Iris pigment epithelial cell (primary cell): ENCODE measurements at regions not wholly inside any gene's neighbourhood (a gene's known extent, or its start where the extent isn't known, plus 50 kb on each side); places are given as distances from the start of the nearest gene placed in this dataset.
"Not testable (repeated sequence)": the region's sequence is repeated elsewhere in the genome, so short reads cannot be mapped to it uniquely, and the experiment has no call there.

Experiments used
- DNase-seq: peaks from one replicate; pipeline ENCODE4 v3.0.0-alpha.2; 2011; ENCODE audit warnings: low read depth

- DNase-seq = no peak
These were observed 206.3 kb downstream of the SLITRK5 start for GRCh38 chr13:87877477-87877876.

- no peak for DNase-seq
These were observed 207.5 kb downstream of the SLITRK5 start for GRCh38 chr13:87878706-87879105.

GRCh38 chr13:87884884-87885283, 213.7 kb downstream of the SLITRK5 start:
- DNase-seq = peak; percentile 18

- no peak for DNase-seq
These were observed 216.4 kb downstream of the SLITRK5 start for GRCh38 chr13:87887459-87888123.

GRCh38 chr13:87889254-87889653, 218.1 kb downstream of the SLITRK5 start:
- no peak for DNase-seq

- DNase-seq = no peak
These were observed 222.0 kb downstream of the SLITRK5 start for GRCh38 chr13:87893186-87893585.

GRCh38 chr13:87894059-87894458, 222.9 kb downstream of the SLITRK5 start:
- DNase-seq = no peak

GRCh38 chr13:87903553-87903952, 232.4 kb downstream of the SLITRK5 start:
- DNase-seq = no peak

GRCh38 chr13:87906411-87906810, 235.2 kb downstream of the SLITRK5 start:
- DNase-seq = no peak

- no peak for DNase-seq
These were observed 236.0 kb downstream of the SLITRK5 start for GRCh38 chr13:87907202-87907601.

- DNase-seq = no peak
These were observed 248.8 kb downstream of the SLITRK5 start for GRCh38 chr13:87919956-87920355.

GRCh38 chr13:87923753-87924152, 252.6 kb downstream of the SLITRK5 start:
- no peak for DNase-seq

GRCh38 chr13:87925006-87925405, 253.8 kb downstream of the SLITRK5 start:
- DNase-seq = no peak

GRCh38 chr13:87940776-87941175, 269.6 kb downstream of the SLITRK5 start:
- DNase-seq = no peak

- DNase-seq = no peak
These were observed 270.1 kb downstream of the SLITRK5 start for GRCh38 chr13:87941226-87941625.

GRCh38 chr13:87942205-87942604, 271.0 kb downstream of the SLITRK5 start:
- DNase-seq = no peak

- no peak for DNase-seq
These were observed 272.9 kb downstream of the SLITRK5 start for GRCh38 chr13:87944038-87944437.

- no peak for DNase-seq
These were observed 281.2 kb downstream of the SLITRK5 start for GRCh38 chr13:87952377-87952776.

- DNase-seq = no peak
These were observed 282.2 kb downstream of the SLITRK5 start for GRCh38 chr13:87953381-87953780.

- DNase-seq = no peak
These were observed 282.9 kb downstream of the SLITRK5 start for GRCh38 chr13:87954091-87954490.

- no peak for DNase-seq
These were observed 290.4 kb downstream of the SLITRK5 start for GRCh38 chr13:87961546-87961945.

- DNase-seq = no peak
These were observed 301.4 kb downstream of the SLITRK5 start for GRCh38 chr13:87972568-87972967.

- DNase-seq = peak; percentile 10
These were observed 303.9 kb downstream of the SLITRK5 start for GRCh38 chr13:87975035-87975434.

- DNase-seq = not testable (repeated sequence)
These were observed 305.5 kb downstream of the SLITRK5 start for GRCh38 chr13:87976650-87977049.
